Bone marrow (tissue), 2 donors: ENCODE measurements at regions not wholly inside any gene's neighbourhood (a gene's known extent, or its start where the extent isn't known, plus 50 kb on each side); places are given as distances from the start of the nearest gene placed in this dataset.

Experiments
- DNase-seq, 2 donors: peaks; one replicate each; lab custom pipeline; 2025; lab: John Stamatoyannopoulos, UW

DNA sequence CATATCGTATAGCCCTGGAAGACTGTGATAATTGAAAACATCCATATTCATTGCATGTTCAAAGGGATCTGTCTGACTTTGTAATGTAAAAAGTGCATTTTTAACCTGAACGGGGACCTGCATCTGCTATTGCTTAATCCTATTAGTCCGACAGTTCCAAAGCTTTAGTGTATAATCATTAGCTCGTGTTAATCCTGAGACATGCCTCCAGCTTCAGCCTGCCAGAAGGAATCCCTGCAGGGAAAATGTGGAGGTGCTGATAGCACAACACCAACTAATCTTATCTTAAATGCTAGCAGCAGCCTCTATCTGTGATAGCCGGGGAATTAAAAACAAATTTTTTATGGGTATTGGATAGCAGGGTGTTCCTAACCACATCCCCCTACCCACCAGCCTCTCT, 495.2 kb downstream of the TLE4 start:
- no peak for DNase-seq

DNA sequence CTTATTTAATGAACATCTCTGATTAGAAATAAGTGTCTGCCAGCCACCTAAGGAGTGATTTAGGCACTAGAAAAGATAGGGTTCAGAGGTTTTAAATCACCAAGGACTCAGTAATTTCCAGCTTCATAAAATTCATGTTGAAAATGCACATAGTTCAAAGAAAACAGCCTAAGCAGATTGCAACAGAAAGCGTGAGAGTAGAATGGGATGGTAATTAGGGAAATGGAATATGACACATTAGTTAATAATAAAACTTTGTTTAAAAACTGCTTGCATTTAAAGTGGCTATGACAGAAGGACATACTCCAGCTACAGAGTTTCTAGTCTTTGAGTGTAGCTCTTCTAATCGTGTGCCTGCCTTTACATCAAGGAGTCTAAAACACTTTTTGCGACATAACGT, 490.8 kb downstream of the TLE4 start:
- DNase-seq, result no peak

DNA sequence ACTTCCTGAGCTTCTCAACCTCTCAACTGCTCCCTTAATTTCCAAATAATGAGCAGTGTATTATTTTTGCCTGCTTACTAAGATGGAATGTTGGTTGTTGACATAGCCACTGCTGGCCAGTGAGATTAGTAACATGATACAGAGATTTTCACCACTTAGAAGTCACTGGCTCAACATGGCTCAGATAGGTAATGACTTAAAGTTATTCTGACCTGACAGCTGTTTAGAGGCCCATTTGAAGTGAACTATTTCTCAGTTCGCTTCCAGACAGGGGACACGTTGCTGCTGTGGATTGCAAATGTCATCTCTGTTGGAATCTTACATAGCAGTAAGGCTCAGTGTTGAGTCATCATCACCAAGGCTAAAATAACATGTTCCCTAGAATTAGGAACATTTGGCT, 490.2 kb downstream of the TLE4 start:
- no peak for DNase-seq

DNA sequence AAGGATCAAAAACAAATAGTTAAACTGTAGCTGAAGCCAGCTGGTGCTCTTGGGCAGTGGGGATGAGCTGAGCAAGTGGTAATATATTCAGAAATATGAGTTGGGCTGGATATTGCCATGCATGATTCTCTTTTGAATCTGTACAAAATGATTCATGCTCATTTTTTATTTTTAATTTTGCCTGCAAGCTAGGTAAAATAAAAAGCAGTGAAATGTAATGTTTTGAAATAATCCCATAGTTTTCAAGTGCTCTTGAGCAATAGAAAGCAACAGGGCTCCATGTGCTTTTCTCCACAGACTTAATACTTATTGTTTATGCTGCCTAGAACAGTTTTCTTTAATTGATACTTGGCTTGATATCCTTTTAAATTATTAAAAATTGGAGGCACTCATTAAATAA, 489.3 kb downstream of the TLE4 start:
- DNase-seq, result no peak

DNA sequence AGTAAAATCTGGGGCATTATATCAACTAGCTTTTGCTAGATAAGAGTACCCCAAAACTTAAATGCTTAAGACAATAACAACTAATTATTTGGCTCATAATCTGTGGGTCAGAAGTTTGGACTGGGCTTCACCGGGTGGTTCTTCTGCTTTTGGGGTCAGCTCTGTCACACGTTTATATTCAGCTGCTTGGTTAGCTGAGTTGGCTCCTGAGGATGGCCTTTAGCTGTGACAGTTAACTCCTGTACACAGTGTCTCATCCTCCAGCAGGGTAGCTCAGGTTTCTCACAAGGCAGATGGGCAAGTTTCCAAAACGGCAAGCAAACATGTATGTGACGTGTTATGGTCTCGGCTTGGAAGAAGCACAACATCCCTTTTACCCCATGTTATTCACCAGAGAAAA, 488.2 kb downstream of the TLE4 start:
- DNase-seq, result no peak

DNA sequence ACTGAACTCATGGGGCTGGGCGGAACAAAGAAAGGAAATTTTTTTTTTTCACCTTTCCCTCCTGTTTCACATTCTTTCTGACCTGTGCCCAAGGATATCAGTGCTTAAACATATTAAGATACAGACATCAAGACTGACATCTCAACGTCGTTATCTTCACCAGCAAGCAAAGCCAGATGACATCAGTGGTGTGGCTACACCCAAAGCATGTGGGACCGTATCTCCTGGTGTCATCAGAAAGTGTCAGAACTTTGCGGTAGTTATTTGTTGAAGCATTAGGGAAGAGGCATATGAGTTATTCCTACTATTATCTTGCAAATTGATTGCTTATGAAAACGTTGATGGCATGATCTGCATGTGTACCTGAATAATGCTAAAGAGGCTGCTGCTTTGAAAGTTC, 487.4 kb downstream of the TLE4 start:
- no peak for DNase-seq

DNA sequence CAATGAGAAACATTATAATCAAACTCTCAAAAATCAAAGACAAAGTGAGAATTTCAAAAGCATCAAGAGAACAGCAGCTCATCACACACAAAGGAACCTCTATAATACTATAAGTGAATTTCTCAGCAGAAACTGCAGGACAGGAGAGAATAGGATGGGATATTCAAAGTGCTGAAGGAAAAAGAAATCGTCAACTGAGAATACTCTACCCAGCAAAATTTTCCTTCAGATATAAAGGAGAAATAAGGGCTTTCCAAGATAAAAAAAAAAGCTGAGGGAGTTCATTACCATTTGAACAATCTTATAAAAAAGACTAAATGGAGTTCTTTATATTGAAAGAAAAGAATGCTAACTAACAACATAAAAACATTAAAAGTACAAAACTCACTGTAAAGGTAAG, 481.1 kb downstream of the TLE4 start:
- no peak for DNase-seq

DNA sequence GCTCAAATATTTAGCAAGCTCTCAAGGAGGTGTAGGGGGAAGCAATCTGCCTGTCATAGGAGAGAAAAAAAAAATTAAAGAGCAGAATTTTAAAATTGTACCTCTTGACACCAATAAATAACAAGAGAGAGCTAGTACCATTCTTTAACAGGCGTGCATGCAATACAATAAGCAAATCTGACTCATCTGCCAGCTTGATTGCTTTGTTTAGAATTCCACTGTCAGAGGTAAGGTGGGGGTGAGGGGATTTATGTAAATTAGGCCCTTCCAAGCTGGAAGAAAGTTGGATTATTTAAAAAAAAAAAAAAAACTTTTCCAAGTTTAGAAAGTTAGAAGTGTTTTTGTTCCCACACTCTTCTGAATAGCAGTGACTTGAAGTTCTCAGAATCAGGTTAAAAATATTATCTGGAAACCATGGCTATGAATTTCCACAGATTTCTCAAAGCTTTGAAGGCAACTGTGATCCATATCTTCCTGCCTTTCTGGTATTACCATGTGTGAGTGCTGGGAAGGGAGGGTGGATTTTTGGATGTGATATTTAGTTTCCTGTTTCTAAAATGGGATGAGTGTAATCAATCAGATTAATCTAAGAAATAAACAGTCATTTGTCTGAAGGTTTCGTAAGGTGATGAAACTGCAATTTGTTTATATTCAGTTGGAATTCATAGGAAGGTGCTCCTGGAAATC, 477.5 kb downstream of the TLE4 start:
- no peak for DNase-seq

DNA sequence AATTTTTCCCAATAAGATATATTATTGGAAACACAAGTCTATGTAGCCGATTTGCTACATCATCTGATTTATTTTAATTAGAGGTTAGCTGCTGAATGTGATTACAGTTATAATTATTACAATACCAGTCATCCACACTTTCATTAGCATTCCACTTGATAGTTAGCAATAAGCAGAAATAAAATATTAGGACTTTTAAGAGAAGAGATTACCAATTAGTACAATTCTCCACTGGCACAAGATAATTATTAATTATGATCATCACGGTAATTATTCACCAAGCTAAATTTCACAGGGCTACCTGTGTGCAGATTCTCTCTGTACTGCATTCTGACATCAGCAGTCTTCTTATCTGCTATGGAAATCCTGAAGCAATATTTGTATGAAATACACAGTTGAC, 474.7 kb downstream of the TLE4 start:
- no peak for DNase-seq

DNA sequence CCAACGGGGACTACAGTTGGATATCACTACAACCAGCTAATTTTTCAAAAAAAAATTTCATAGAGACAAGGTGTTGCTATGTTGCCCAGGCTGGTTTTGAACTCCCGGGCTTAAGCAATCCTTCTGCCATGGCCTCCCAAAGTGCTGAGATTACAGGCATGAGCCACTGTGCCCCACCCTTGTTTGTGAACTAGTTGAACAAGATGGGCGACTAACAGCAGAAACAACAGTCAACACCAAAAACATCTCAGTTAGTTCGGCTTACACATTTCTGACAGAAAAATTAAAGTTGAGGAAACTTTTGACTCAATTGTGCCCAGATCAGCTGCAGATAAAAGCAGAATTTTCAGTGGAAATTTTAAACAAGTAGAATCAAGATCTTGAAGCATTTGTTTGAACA, 470.1 kb downstream of the TLE4 start:
- DNase-seq, result no peak

DNA sequence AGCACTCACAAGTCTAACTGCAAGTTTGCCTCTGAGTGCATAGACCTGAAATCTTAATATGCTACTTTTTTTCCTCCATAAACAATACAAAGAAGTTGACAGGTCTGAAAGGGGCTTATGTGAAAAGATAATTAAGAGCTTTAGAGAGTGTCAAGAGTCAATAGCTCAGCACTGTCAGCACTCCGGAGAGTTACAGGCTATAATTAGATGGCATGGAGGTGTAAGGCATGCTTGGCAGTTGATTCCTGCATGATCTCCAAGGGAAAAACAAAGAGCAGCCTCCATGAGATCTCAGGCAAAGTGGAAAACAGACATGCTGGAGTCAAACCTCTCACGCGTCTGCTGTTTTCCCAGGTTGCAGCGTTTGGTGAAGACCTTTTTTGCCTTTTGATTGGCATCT, 468.7 kb downstream of the TLE4 start:
- DNase-seq, result no peak

DNA sequence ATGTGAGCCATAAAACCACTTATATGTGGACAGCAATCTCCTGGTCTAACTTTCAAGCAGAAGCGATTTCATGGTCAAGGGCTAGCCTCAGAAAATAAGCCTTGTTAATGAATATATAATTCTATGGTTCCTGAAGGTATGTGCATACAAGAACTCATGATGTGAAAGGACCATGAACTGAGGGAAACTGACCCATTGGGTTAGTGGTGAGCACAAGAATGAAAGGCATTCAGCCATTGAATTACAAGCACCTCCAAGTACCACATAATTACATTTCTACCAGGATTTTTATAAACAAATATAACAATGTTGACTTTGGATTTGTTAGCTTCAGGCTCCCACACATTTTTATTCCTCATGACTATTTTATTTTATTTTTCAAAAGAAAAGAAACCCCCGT, 459.0 kb downstream of the TLE4 start:
- no peak for DNase-seq

DNA sequence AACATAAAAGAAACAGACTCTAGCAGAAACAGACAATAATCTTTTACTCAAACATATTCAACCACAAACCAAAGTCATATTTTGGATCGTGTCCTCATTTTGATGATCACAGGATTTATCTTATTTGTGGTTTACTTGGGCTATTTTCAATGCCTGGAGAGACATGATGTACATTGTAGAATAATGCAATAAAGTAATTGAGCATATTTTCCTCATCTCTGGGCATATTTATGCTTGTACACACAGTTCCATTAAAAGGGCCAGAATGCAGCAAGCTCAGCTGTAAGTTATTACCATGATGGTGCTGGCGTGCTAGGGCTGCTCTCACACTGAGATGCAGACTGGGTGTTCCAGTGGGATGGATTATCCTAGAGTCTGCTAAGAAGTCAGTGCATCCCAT, 456.7 kb downstream of the TLE4 start:
- DNase-seq, result no peak

DNA sequence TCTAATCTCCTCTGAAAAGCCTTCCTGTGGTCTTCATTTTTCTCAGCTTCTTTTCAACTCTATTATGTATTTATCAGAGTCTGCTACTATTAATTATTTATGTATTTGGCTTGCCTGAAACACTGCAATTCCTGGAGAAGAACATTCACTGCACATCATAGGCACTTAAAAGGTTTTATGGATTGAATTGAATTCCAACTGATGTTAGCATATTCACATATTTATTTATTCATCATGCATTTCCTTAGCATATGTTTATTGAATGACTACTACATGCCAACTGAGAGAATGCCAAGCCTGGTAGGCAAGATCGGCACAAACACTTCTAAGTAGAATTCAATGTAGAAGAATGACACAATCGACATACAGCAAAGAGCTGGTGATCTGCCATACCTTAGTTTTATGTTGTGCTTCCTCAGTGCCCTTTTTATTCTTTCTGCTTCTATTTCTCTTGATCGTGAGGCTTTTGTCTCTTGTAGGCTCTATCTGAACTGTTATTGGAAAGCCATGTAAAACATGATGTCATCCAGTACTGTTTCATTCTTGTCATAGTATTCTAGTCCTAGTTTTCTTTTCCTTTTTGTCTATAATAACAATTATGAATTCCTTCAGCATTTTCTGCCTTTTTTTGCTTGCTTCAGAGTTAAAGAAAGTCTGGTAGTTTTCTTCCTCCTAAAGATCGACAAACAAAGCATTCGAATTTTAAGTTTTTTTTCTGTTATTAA, 454.2 kb downstream of the TLE4 start:
- no peak for DNase-seq

DNA sequence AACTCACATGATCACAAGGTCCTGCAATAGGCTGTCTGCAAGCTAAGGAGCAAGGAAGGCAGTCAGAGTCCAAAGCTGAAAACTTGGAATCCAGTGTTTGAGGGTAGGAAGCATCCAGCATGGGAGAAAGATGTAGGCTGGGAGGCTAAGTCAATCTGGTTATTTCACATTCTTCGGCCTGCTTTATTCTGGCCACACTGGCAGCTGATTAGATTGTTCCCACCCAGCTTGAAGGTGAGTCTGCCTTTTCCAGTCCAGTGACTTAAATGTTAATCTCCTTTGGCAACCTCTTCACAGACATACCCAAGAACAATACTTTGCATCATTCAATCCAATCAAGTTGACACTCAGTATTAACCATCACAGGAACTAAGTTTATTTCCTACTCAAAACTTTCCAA, 453.4 kb downstream of the TLE4 start:
- no peak for DNase-seq

DNA sequence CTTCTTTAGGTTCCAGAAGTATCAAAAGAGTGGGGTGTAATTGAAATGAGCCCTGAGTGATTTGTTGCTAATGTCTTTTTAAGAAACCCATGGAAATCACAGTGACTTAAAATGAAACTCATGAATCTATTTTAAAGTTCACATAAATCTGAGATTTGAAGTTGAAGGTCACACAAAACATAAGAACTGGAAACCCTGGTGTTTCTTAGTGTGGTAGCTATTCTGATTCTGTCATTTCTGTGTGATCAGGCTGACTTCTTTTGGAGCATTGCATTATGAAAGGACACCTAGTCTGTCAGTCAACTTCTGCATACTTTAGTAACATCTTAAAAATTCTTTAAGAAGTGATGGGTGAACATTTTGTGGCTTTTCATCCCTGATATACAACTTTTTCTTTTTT, 448.8 kb downstream of the TLE4 start:
- DNase-seq, result no peak

DNA sequence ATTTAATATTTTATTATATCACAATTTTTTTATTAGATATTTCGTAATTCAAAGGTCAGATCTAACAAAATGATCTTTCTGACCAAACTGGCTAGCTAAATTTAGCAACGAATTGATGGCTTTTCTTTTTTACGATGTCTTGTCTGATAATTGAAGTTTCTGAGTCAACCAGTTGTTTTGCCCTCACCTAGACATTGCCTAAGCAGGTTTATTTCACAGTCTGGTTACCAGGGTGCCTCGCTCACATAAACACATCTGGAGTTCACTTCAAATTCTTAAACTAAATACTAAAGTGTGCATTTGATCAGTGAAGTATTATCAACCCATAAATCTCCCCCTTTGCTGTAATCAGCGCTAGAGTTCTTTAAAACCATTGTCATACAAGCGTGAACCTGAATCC, 448.3 kb downstream of the TLE4 start:
- DNase-seq, result no peak

DNA sequence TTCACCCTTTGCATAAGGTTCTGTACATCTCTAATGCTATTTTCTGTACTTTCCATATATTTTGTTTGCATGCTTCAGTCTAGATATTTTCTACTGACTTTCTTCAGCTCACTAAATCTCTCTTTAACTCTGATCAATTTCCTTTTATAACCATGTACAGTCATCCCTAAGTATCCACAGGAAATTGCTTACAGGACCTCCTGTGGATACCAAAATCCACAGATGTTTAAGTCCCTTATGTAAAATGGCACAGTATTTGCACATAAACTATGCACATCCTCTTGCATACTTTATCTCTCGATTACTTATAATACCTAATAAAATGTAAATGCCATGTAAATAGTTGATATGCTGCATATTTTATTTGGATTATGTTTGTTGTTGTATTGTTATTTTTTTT, 442.1 kb downstream of the TLE4 start:
- no peak for DNase-seq

DNA sequence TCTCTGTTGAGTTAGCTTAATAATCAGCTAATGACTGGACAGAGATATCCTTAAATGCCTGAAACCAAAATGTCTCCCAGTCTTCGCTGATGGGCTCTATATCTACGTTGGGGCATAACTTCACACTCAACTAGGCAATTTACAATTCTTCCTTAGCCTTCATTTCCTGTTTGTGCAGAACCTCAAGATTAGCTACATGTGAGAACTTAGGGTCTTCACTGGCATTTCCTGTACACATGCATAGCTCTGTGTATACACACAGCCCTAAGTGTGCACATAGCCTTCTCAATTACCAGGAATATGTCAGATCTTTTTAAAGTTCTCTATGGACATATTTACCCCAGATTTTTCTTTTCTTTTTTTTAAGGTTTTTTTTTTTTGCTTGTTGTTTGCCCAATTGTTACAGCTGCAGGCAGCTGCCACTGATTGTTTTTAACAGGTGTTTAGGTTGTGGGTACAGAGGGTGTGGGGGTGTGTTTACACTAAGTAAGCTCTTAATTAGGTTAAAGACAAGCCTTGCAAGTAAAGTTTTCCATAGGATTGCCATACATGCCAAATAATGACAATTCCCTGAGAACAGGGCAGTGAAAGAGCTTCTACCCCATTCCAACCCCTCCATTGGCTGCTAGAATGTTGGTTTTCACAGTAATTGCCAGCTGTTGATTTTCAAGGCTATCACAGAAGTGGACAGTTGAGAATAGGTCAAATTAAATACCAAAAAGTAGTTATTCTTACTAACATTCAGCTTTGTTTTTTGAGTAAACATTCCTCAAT, 441.0 kb downstream of the TLE4 start:
- DNase-seq, result no peak

DNA sequence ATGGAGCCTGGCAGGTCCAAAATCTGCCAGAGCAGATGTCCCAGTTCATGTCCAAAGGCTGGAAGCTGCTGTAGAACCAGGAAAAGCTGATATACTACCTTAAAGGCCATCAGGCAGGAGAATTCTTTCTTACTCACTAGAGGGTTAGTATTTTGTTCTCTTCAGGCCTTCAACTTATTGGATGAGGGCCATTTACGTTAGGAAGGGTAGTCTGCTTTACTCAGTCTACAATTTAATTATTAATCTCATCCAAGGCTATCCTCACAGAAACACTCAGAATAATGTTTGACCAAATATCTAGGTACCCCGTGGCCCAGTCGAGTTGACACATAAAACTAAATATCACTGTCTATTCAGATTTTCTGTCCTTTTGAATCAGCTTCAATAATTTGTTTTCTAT, 437.4 kb downstream of the TLE4 start:
- DNase-seq, result no peak

DNA sequence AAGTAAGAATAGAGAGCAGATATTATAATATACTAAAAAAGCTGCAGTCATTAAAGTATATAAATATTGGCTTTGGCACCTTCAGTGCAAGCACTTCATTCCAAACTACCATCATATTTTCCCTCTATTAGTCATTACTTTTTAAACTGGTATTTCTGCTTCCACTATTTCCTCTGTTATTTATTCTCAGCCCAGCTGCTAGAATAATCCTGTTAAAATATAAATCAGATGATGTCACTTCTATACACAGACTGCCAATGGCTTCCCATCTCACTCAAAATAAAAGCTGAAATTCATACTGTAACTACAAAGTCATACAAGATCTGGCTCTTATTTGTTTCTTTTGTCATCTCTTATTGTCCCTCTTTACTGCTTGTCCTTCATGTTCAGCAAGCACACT, 432.9 kb downstream of the TLE4 start:
- DNase-seq, result no peak

DNA sequence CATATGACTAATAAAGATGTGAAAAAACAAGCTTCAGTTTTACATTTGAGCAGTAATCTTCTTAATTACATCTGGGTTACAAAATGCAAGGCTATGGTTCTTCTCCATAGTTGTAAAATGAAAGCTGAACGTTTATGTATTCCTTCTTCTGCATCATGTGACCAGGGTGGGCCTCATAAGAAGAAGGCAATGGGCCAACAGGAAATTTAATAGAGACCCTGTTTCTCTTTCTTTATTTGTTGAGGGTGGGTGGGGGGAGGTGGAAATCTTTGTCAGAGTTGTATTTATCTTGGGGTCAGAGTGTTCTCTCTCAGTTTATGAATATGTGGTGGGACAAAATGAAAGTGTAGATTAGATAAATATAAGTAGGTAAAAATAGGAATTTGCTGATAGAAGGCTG, 418.8 kb downstream of the TLE4 start:
- no peak for DNase-seq

DNA sequence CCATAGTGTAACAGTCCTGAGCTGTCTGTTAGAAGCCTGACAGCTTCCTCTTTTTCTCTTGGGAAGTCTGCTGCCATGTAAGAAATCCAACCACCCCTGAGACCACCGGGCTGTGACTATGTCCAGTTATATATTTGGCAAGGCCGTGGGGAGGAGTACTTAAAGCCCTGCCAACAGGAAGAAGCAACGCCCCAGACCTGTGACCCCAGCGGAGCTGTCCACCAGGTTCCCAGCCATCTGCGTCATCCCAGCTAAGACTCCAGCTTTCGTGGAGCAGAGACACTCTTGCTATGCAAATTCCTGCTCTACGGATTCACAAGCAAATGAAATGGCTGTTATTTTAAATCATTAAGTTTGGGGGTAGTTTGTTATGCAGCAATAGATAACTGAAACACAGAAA, 417.3 kb downstream of the TLE4 start:
- DNase-seq, result no peak
